ENCODE measurements at regions not wholly inside any gene's neighbourhood (a gene's known extent, or its start where the extent isn't known, plus 50 kb on each side); places are given as distances from the start of the nearest gene placed in this dataset.

- Histone ChIP-seq H3K27ac (ENCODE audit: low read depth, low read length) (no peak overlapping the region), H3K4me3 (ENCODE audit: low read depth, low read length) (no peak overlapping the region), H3K36me3 (ENCODE audit: insufficient read depth, low read length) (no peaks in the 10 kb centered on the region), H3K4me1 (ENCODE audit: control insufficient read depth, insufficient read depth, low read length, unreplicated experiment) (no peaks in the 10 kb centered on the region), H3K79me2 (ENCODE audit: control insufficient read depth, insufficient read depth, low read length, unreplicated experiment) (no peaks in the 10 kb centered on the region), H3K27me3 (ENCODE audit: insufficient read depth, low read length) (peaks cover 8% of the 10 kb centered on the region), H2AFZ (ENCODE audit: low read length, unreplicated experiment) (no peak overlapping the region)
These were observed 186.0 kb downstream of the KIF20B start for GRCh38 chr10:89887406-89887805.

GRCh38 chr10:89887830-89888229 is 186.4 kb downstream of the KIF20B start:
- Histone ChIP-seq H3K27ac (ENCODE audit: low read depth, low read length) (no peak overlapping the region), H3K4me1 (ENCODE audit: control insufficient read depth, insufficient read depth, low read length, unreplicated experiment) (no peaks in the 10 kb centered on the region), H2AFZ (ENCODE audit: low read length, unreplicated experiment) (no peak overlapping the region), H3K79me2 (ENCODE audit: control insufficient read depth, insufficient read depth, low read length, unreplicated experiment) (no peaks in the 10 kb centered on the region), H3K36me3 (ENCODE audit: insufficient read depth, low read length) (no peaks in the 10 kb centered on the region), H3K4me3 (ENCODE audit: low read depth, low read length) (no peak overlapping the region), H3K27me3 (ENCODE audit: insufficient read depth, low read length) (peaks cover 8% of the 10 kb centered on the region)

GRCh38 chr10:89888321-89889070 is 187.1 kb downstream of the KIF20B start:
- no peaks in the 10 kb centered on the region for H3K36me3 ChIP-seq (ENCODE audit: insufficient read depth, low read length)
- peaks cover 8% of the 10 kb centered on the region for H3K27me3 ChIP-seq (ENCODE audit: insufficient read depth, low read length)
- no peak overlapping the region for H2AFZ ChIP-seq (ENCODE audit: low read length, unreplicated experiment)
- no peak overlapping the region for H3K27ac ChIP-seq (ENCODE audit: low read depth, low read length)
- no peak overlapping the region for H3K4me3 ChIP-seq (ENCODE audit: low read depth, low read length)
- no peaks in the 10 kb centered on the region for H3K4me1 ChIP-seq (ENCODE audit: control insufficient read depth, insufficient read depth, low read length, unreplicated experiment)
- no peaks in the 10 kb centered on the region for H3K79me2 ChIP-seq (ENCODE audit: control insufficient read depth, insufficient read depth, low read length, unreplicated experiment)

GRCh38 chr10:89889606-89890005 is 188.2 kb downstream of the KIF20B start:
- Histone ChIP-seq H3K27me3 (ENCODE audit: insufficient read depth, low read length) (peaks cover 8% of the 10 kb centered on the region), H2AFZ (ENCODE audit: low read length, unreplicated experiment) (no peak overlapping the region), H3K79me2 (ENCODE audit: control insufficient read depth, insufficient read depth, low read length, unreplicated experiment) (no peaks in the 10 kb centered on the region), H3K4me3 (ENCODE audit: low read depth, low read length) (no peak overlapping the region), H3K27ac (ENCODE audit: low read depth, low read length) (no peak overlapping the region), H3K4me1 (ENCODE audit: control insufficient read depth, insufficient read depth, low read length, unreplicated experiment) (no peaks in the 10 kb centered on the region), H3K36me3 (ENCODE audit: insufficient read depth, low read length) (no peaks in the 10 kb centered on the region)

- Histone ChIP-seq H3K4me1 (ENCODE audit: control insufficient read depth, insufficient read depth, low read length, unreplicated experiment) (no peaks in the 10 kb centered on the region), H3K79me2 (ENCODE audit: control insufficient read depth, insufficient read depth, low read length, unreplicated experiment) (no peaks in the 10 kb centered on the region), H3K36me3 (ENCODE audit: insufficient read depth, low read length) (no peaks in the 10 kb centered on the region), H3K27ac (ENCODE audit: low read depth, low read length) (no peak overlapping the region), H2AFZ (ENCODE audit: low read length, unreplicated experiment) (no peak overlapping the region), H3K27me3 (ENCODE audit: insufficient read depth, low read length) (peaks cover 5% of the 10 kb centered on the region; the same call in 1 of the 2 replicates), H3K4me3 (ENCODE audit: low read depth, low read length) (no peak overlapping the region)
These were observed 189.7 kb downstream of the KIF20B start for GRCh38 chr10:89891006-89891535.

DNA sequence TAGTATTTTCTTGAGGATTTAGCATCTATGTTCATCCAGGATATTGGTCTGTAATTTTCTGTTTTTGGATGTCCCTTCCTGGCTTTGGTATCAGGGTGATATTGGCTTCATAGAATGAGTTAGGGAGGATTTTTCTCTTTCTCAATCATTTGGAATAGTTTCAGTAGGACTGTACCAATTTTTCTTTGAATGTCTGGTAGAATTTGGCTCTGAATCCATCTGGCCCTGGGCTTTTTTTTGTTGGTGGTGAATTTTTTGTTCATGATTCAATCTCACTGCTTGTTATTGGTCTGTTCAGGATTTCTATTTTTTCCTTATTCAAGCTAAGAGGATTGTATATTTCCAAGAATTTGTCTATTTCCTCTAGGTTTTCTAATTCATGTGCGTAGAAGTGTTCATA is 192.7 kb downstream of the KIF20B start:
- H3K4me3 ChIP-seq (ENCODE audit: low read depth, low read length) = no peak overlapping the region
- no peak overlapping the region for H2AFZ ChIP-seq (ENCODE audit: low read length, unreplicated experiment)
- no peaks in the 10 kb centered on the region for H3K36me3 ChIP-seq (ENCODE audit: insufficient read depth, low read length)
- H3K4me1 ChIP-seq (ENCODE audit: control insufficient read depth, insufficient read depth, low read length, unreplicated experiment) = no peaks in the 10 kb centered on the region
- no peaks in the 10 kb centered on the region for H3K27me3 ChIP-seq (ENCODE audit: insufficient read depth, low read length)
- no peaks in the 10 kb centered on the region for H3K79me2 ChIP-seq (ENCODE audit: control insufficient read depth, insufficient read depth, low read length, unreplicated experiment)
- no peak overlapping the region for H3K27ac ChIP-seq (ENCODE audit: low read depth, low read length)

- H3K27ac ChIP-seq (ENCODE audit: low read depth, low read length) = no peak overlapping the region
- no peak overlapping the region for H3K4me3 ChIP-seq (ENCODE audit: low read depth, low read length)
- H3K27me3 ChIP-seq (ENCODE audit: insufficient read depth, low read length) = no peaks in the 10 kb centered on the region
- no peaks in the 10 kb centered on the region for H3K4me1 ChIP-seq (ENCODE audit: control insufficient read depth, insufficient read depth, low read length, unreplicated experiment)
- H2AFZ ChIP-seq (ENCODE audit: low read length, unreplicated experiment) = no peak overlapping the region
- no peaks in the 10 kb centered on the region for H3K36me3 ChIP-seq (ENCODE audit: insufficient read depth, low read length)
- H3K79me2 ChIP-seq (ENCODE audit: control insufficient read depth, insufficient read depth, low read length, unreplicated experiment) = no peaks in the 10 kb centered on the region
These were observed 199.2 kb downstream of the KIF20B start for GRCh38 chr10:89900554-89900953.

- Histone ChIP-seq H3K79me2 (ENCODE audit: control insufficient read depth, insufficient read depth, low read length, unreplicated experiment) (no peaks in the 10 kb centered on the region), H3K4me1 (ENCODE audit: control insufficient read depth, insufficient read depth, low read length, unreplicated experiment) (no peaks in the 10 kb centered on the region), H3K27me3 (ENCODE audit: insufficient read depth, low read length) (no peaks in the 10 kb centered on the region), H2AFZ (ENCODE audit: low read length, unreplicated experiment) (no peak overlapping the region), H3K4me3 (ENCODE audit: low read depth, low read length) (no peak overlapping the region), H3K36me3 (ENCODE audit: insufficient read depth, low read length) (no peaks in the 10 kb centered on the region), H3K27ac (ENCODE audit: low read depth, low read length) (no peak overlapping the region)
These were observed 200.5 kb downstream of the KIF20B start for GRCh38 chr10:89901895-89902294.

GRCh38 chr10:89904755-89905154 is 203.4 kb downstream of the KIF20B start:
- Histone ChIP-seq H3K27me3 (ENCODE audit: insufficient read depth, low read length) (0 out of 2 replicates have a peak, but pooled peaks cover 6% of the 10 kb centered on the region), H3K27ac (ENCODE audit: low read depth, low read length) (no peak overlapping the region), H3K4me1 (ENCODE audit: control insufficient read depth, insufficient read depth, low read length, unreplicated experiment) (no peaks in the 10 kb centered on the region), H3K36me3 (ENCODE audit: insufficient read depth, low read length) (no peaks in the 10 kb centered on the region), H3K4me3 (ENCODE audit: low read depth, low read length) (no peak overlapping the region), H2AFZ (ENCODE audit: low read length, unreplicated experiment) (no peak overlapping the region), H3K79me2 (ENCODE audit: control insufficient read depth, insufficient read depth, low read length, unreplicated experiment) (no peaks in the 10 kb centered on the region)

GRCh38 chr10:89909752-89910151 is 208.4 kb downstream of the KIF20B start:
- Histone ChIP-seq H3K79me2 (ENCODE audit: control insufficient read depth, insufficient read depth, low read length, unreplicated experiment) (no peaks in the 10 kb centered on the region), H3K36me3 (ENCODE audit: insufficient read depth, low read length) (no peaks in the 10 kb centered on the region), H3K27me3 (ENCODE audit: insufficient read depth, low read length) (0 out of 2 replicates have a peak, but pooled peaks cover 9% of the 10 kb centered on the region), H3K4me3 (ENCODE audit: low read depth, low read length) (no peak overlapping the region), H3K27ac (ENCODE audit: low read depth, low read length) (no peak overlapping the region), H3K4me1 (ENCODE audit: control insufficient read depth, insufficient read depth, low read length, unreplicated experiment) (no peaks in the 10 kb centered on the region), H2AFZ (ENCODE audit: low read length, unreplicated experiment) (no peak overlapping the region)

DNA sequence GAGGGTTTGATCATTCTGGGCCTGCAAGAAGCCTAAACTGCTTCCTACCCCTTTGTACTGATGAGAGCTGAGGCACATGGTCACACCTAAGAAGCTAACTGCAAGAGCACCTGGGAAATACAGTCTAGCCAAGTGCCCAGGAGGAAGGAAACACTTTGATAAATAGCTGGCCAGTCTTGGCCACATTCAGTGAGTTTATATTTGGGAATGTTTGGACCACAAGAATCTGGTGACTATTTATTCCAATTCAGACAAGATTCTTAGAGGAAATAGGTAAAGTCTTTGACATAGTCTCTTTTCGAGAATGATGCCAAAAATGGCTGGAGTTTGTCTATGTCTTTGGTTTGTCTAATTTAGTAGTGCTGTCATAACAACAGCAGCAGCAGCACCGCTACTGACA is 213.6 kb downstream of the KIF20B start:
- Histone ChIP-seq H3K27me3 (ENCODE audit: insufficient read depth, low read length) (0 out of 2 replicates have a peak, but pooled peaks cover under 1% of the 10 kb centered on the region), H3K4me1 (ENCODE audit: control insufficient read depth, insufficient read depth, low read length, unreplicated experiment) (no peaks in the 10 kb centered on the region), H3K27ac (ENCODE audit: low read depth, low read length) (no peak overlapping the region), H2AFZ (ENCODE audit: low read length, unreplicated experiment) (no peak overlapping the region), H3K4me3 (ENCODE audit: low read depth, low read length) (no peak overlapping the region), H3K79me2 (ENCODE audit: control insufficient read depth, insufficient read depth, low read length, unreplicated experiment) (no peaks in the 10 kb centered on the region), H3K36me3 (ENCODE audit: insufficient read depth, low read length) (no peaks in the 10 kb centered on the region)

Data from ACC112 (cell line).